ENCODE measurements at regions not wholly inside any gene's neighbourhood (a gene's known extent, or its start where the extent isn't known, plus 50 kb on each side); places are given as distances from the start of the nearest gene placed in this dataset.

DNA sequence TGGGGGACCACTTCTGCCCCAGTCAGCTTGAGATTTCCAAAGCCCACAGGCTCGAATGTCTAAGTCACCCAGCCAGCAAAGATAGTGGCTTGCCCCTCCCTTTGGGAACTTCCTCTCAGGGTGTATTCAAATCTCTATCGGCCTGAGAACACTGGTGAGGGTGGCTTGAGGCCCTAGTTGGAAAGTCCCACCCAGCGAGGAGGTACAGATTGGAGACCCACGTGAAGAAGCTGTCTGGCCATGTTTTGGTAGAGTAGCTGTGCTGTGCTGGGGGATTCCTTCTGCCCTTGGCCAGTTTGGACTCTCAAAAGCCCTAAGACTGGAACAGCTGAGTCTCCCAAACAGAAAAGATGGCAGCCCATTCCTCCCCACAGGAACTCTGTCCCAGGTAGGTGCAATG is 172.7 kb upstream of the RIOK2 start:
- peaks cover 0 to 41% (median 11%) of the 10 kb centered on the region in 11 donors for H3K9me3 ChIP-seq
- TF ChIP-seq, protein P1, sequence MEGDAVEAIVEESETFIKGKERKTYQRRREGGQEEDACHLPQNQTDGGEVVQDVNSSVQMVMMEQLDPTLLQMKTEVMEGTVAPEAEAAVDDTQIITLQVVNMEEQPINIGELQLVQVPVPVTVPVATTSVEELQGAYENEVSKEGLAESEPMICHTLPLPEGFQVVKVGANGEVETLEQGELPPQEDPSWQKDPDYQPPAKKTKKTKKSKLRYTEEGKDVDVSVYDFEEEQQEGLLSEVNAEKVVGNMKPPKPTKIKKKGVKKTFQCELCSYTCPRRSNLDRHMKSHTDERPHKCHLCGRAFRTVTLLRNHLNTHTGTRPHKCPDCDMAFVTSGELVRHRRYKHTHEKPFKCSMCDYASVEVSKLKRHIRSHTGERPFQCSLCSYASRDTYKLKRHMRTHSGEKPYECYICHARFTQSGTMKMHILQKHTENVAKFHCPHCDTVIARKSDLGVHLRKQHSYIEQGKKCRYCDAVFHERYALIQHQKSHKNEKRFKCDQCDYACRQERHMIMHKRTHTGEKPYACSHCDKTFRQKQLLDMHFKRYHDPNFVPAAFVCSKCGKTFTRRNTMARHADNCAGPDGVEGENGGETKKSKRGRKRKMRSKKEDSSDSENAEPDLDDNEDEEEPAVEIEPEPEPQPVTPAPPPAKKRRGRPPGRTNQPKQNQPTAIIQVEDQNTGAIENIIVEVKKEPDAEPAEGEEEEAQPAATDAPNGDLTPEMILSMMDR (IDR thresholded peaks at IDR 0.05), result no peak
- no peaks in the 10 kb centered on the region for H3K27me3 ChIP-seq
- no peak overlapping the region for H3K4me3 ChIP-seq
- intact Hi-C loops (cut with DNase I), result no loop called here
- no peaks in the 10 kb centered on the region for H3K36me3 ChIP-seq
- ATAC-seq, result no peak
- 54 to 73% methylated on average over 4 of the region's 4 CpGs for WGBS, 2 donors
- H3K4me1 ChIP-seq, result no peaks in the 10 kb centered on the region
- no peak for DNase-seq
- H3K27ac ChIP-seq, result no peak overlapping the region

DNA sequence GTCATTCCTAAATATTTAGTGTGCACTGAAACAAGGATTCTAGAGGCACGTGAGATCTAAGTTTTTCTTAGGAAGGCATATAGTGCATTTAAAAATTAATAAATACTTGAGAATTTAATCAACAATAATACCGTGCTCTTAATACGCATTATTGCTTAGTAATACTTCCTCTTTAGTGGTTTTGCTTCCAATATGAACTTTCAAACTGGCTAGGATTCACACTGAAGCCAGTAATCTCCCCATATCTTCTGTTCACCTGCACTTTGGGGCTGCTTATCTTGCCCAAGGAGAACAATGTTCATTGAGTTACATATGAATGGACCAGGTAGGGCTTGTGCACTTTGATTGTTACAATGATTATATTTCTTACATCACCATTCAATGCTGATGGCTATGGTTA is 180.5 kb upstream of the RIOK2 start:
- peaks cover 0 to 21% (median 4%) of the 10 kb centered on the region in 11 donors for H3K9me3 ChIP-seq
- no peaks in the 10 kb centered on the region for H3K36me3 ChIP-seq
- no peak for ATAC-seq
- no peaks in the 10 kb centered on the region for H3K4me1 ChIP-seq
- no peak overlapping the region for H3K4me3 ChIP-seq
- WGBS, 2 donors, result 76 to 82% methylated on average over 3 of the region's 3 CpGs
- no peak for DNase-seq
- no peaks in the 10 kb centered on the region for H3K27me3 ChIP-seq
- intact Hi-C loops (cut with DNase I), result no loop called here
- TF ChIP-seq, protein P1 (IDR thresholded peaks at IDR 0.05), result no peak
- no peak overlapping the region for H3K27ac ChIP-seq

DNA sequence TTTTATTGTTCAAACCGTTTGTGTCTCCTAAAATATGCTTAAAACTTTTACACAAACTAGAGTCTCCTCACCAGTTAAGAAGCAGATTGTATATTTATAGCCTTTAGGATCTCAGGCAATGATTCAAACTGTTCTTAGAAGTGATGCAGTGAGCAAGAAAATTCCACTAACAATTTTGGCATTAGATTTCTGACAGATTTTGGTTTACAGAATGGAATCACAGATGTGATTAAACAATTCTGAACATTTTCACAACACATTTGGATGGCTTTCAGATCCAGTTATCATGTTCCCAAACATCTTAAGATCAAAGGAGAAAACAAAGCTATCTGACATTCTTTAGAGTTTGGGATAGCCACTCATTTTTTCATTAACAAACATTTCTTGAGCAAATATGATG is 181.7 kb upstream of the RIOK2 start:
- Histone ChIP-seq H3K9me3 (peaks cover 0 to 21% (median 4%) of the 10 kb centered on the region in 11 donors), H3K4me3 (no peak overlapping the region), H3K36me3 (no peaks in the 10 kb centered on the region), H3K27me3 (no peaks in the 10 kb centered on the region), H3K4me1 (no peaks in the 10 kb centered on the region), H3K27ac (no peak overlapping the region)
- WGBS, 2 donors, result 28 to 37% methylated on average over 1 of the region's 1 CpG
- ATAC-seq (no peak), DNase-seq (no peak)
- TF ChIP-seq, protein P1 (IDR thresholded peaks at IDR 0.05), result no peak
- intact Hi-C loops (cut with DNase I), result no loop called here

DNA sequence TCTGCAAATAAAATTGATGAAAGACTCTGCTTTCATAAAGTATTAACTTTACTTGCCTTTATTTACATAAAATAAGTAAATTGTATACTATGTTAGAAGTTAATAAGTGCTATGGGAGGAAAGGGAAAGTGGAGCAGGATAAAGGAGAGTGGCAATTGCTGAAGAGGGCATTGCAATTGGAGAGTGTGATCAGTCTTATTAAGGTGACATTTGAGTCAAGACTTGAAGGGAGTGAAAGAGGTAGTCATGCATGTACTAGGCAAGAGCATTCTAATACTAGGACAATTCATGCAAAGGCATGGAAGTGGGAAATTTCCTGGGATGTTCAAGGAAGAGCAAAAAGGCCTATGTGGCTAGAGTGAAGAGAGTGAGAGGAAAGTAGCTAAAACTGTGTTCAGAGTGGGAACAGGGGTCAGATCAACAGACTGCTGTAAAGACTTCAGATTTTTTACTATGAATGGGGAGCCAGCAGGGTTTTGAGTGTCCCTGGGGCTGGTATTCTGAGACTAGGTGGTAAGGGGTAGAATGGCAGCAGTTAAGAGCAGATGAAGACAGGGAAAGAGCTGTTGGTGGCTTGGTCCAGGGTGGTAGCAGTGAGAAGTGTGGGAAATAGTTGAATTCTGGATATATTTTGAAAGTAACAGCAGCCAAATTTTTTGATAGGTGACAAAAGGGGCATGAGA is 182.3 kb upstream of the RIOK2 start:
- H3K4me1 ChIP-seq, result no peaks in the 10 kb centered on the region
- no peak for DNase-seq
- H3K4me3 ChIP-seq, result no peak overlapping the region
- no peaks in the 10 kb centered on the region for H3K27me3 ChIP-seq
- peaks cover 0 to 21% (median 0%) of the 10 kb centered on the region in 11 donors for H3K9me3 ChIP-seq
- intact Hi-C loops (cut with DNase I), result no loop called here
- TF ChIP-seq, protein P1 (IDR thresholded peaks at IDR 0.05), result no peak
- no peak for ATAC-seq
- no peaks in the 10 kb centered on the region for H3K36me3 ChIP-seq
- no peak overlapping the region for H3K27ac ChIP-seq
